ENCODE measurements at regions not wholly inside any gene's neighbourhood (a gene's known extent, or its start where the extent isn't known, plus 50 kb on each side); places are given as distances from the start of the nearest gene placed in this dataset.
A peak's percentile ranks its signal among the peaks of the same experiment; 100 is the strongest.

GRCh38 chr2:221243771-221244170 lies 328.3 kb downstream of the EPHA4 start:
- no peak overlapping the region for H2BK120ac ChIP-seq (ENCODE audit: low read depth, low read length)
- H2BK12ac ChIP-seq (ENCODE audit: low read length in 2 of 2): no peak overlapping the region
- H3K4me3 ChIP-seq (ENCODE audit: insufficient read depth in 1 of 2, low read depth in 1 of 2, low read length in 2 of 2): no peak overlapping the region
- no peaks in the 10 kb centered on the region for H3K9me3 ChIP-seq (ENCODE audit: control insufficient read depth, low read length)
- H3K14ac ChIP-seq (ENCODE audit: low read length in 2 of 2): no peak overlapping the region
- no peak overlapping the region for H3K4me2 ChIP-seq (ENCODE audit: low read length, poor library complexity, severe bottlenecking)
- no peak overlapping the region for H4K91ac ChIP-seq (ENCODE audit: low read length)
- no peak overlapping the region for H3K18ac ChIP-seq (ENCODE audit: low read depth in 1 of 2, low read length in 2 of 2)
- no peaks in the 10 kb centered on the region for H3K36me3 ChIP-seq (ENCODE audit: control insufficient read depth in 1 of 2, insufficient read depth in 2 of 2, low read depth in 1 of 2, low read length in 2 of 2)
- H3K27me3 ChIP-seq (ENCODE audit: control insufficient read depth in 1 of 2, insufficient read depth in 1 of 2, low read length in 2 of 2): no peaks in the 10 kb centered on the region
- no peak overlapping the region for H3K27ac ChIP-seq (ENCODE audit: low read length, poor library complexity, severe bottlenecking)
- 100% methylated on average over 1 of the region's 2 CpGs for WGBS
- H3K79me1 ChIP-seq (replicated peaks; ENCODE audit: low read length, poor library complexity, severe bottlenecking): no peaks in the 10 kb centered on the region
- no peak overlapping the region for H3K4ac ChIP-seq (ENCODE audit: low read depth in 1 of 2, low read length in 2 of 2)
- no peak overlapping the region for H3K23ac ChIP-seq (ENCODE audit: low read length in 2 of 2)
- no peak overlapping the region for H2AK5ac ChIP-seq (ENCODE audit: low read length, severe bottlenecking)
- DNase-seq: no peak
- H2AFZ ChIP-seq (ENCODE audit: low read depth, low read length): no peak overlapping the region
- H4K8ac ChIP-seq (ENCODE audit: low read length): no peak overlapping the region
- no peak overlapping the region for H2BK5ac ChIP-seq (ENCODE audit: low read depth, low read length, poor library complexity, severe bottlenecking)
- no peaks in the 10 kb centered on the region for H3K4me1 ChIP-seq (ENCODE audit: control insufficient read depth, insufficient read depth, low read depth, low read length)
- no peak overlapping the region for H3K9ac ChIP-seq (ENCODE audit: low read length)
- no peak overlapping the region for H2BK15ac ChIP-seq (ENCODE audit: low read depth, poor library complexity, severe bottlenecking)

- H3K4me3 ChIP-seq (ENCODE audit: insufficient read depth in 1 of 2, low read depth in 1 of 2, low read length in 2 of 2): no peak overlapping the region
- H2BK15ac ChIP-seq (ENCODE audit: low read depth, poor library complexity, severe bottlenecking): no peak overlapping the region
- H3K9ac ChIP-seq (ENCODE audit: low read length): no peak overlapping the region
- WGBS: no CpG with 5 or more reads among the region's 3 CpGs
- DNase-seq: no peak
- H3K4me2 ChIP-seq (ENCODE audit: low read length, poor library complexity, severe bottlenecking): no peak overlapping the region
- no peak overlapping the region for H2BK5ac ChIP-seq (ENCODE audit: low read depth, low read length, poor library complexity, severe bottlenecking)
- no peak overlapping the region for H2BK120ac ChIP-seq (ENCODE audit: low read depth, low read length)
- no peaks in the 10 kb centered on the region for H3K9me3 ChIP-seq (ENCODE audit: control insufficient read depth, low read length)
- H3K14ac ChIP-seq (ENCODE audit: low read length in 2 of 2): no peak overlapping the region
- no peak overlapping the region for H4K8ac ChIP-seq (ENCODE audit: low read length)
- H4K91ac ChIP-seq (ENCODE audit: low read length): no peak overlapping the region
- H3K79me1 ChIP-seq (replicated peaks; ENCODE audit: low read length, poor library complexity, severe bottlenecking): no peaks in the 10 kb centered on the region
- no peak overlapping the region for H3K23ac ChIP-seq (ENCODE audit: low read length in 2 of 2)
- H2BK12ac ChIP-seq (ENCODE audit: low read length in 2 of 2): no peak overlapping the region
- no peak overlapping the region for H3K27ac ChIP-seq (ENCODE audit: low read length, poor library complexity, severe bottlenecking)
- no peaks in the 10 kb centered on the region for H3K27me3 ChIP-seq (ENCODE audit: control insufficient read depth in 1 of 2, insufficient read depth in 1 of 2, low read length in 2 of 2)
- H3K36me3 ChIP-seq (ENCODE audit: control insufficient read depth in 1 of 2, insufficient read depth in 2 of 2, low read depth in 1 of 2, low read length in 2 of 2): no peaks in the 10 kb centered on the region
- H3K4ac ChIP-seq (ENCODE audit: low read depth in 1 of 2, low read length in 2 of 2): no peak overlapping the region
- H3K4me1 ChIP-seq (ENCODE audit: control insufficient read depth, insufficient read depth, low read depth, low read length): no peaks in the 10 kb centered on the region
- no peak overlapping the region for H2AFZ ChIP-seq (ENCODE audit: low read depth, low read length)
- no peak overlapping the region for H2AK5ac ChIP-seq (ENCODE audit: low read length, severe bottlenecking)
- no peak overlapping the region for H3K18ac ChIP-seq (ENCODE audit: low read depth in 1 of 2, low read length in 2 of 2)
Measured at GRCh38 chr2:221245045-221245444, 327.1 kb downstream of the EPHA4 start.

DNA sequence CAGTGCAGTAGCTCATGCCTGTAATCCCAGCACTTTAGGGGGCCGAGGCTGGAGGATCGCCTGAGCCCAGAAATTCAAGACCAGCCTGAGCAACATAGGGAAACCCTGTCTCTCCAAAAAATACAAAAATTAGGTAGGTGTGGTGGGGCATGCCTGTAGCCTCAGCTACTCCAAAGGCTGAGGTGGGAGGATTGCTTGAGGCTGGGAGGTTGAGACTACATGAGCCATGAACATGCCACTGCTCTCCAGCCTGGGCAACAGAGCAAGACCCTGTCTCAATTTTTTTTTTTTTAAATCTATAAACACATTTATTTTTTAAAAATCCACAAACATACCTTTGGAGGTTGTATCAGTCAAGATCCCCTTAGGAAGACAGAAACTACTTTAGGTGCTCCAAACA lies 326.3 kb downstream of the EPHA4 start:
- no peak overlapping the region for H3K4me2 ChIP-seq (ENCODE audit: low read length, poor library complexity, severe bottlenecking)
- H3K4me3 ChIP-seq (ENCODE audit: insufficient read depth in 1 of 2, low read depth in 1 of 2, low read length in 2 of 2): no peak overlapping the region
- no peak overlapping the region for H2AFZ ChIP-seq (ENCODE audit: low read depth, low read length)
- H2BK15ac ChIP-seq (ENCODE audit: low read depth, poor library complexity, severe bottlenecking): no peak overlapping the region
- H2AK5ac ChIP-seq (ENCODE audit: low read length, severe bottlenecking): no peak overlapping the region
- no peaks in the 10 kb centered on the region for H3K4me1 ChIP-seq (ENCODE audit: control insufficient read depth, insufficient read depth, low read depth, low read length)
- H2BK120ac ChIP-seq (ENCODE audit: low read depth, low read length): no peak overlapping the region
- H4K8ac ChIP-seq (ENCODE audit: low read length): no peak overlapping the region
- no peak overlapping the region for H3K4ac ChIP-seq (ENCODE audit: low read depth in 1 of 2, low read length in 2 of 2)
- H3K18ac ChIP-seq (ENCODE audit: low read depth in 1 of 2, low read length in 2 of 2): no peak overlapping the region
- H3K9ac ChIP-seq (ENCODE audit: low read length): no peak overlapping the region
- 95% methylated on average over 2 of the region's 2 CpGs for WGBS
- H3K79me1 ChIP-seq (replicated peaks; ENCODE audit: low read length, poor library complexity, severe bottlenecking): no peaks in the 10 kb centered on the region
- H2BK5ac ChIP-seq (ENCODE audit: low read depth, low read length, poor library complexity, severe bottlenecking): no peak overlapping the region
- DNase-seq: no peak
- no peaks in the 10 kb centered on the region for H3K27me3 ChIP-seq (ENCODE audit: control insufficient read depth in 1 of 2, insufficient read depth in 1 of 2, low read length in 2 of 2)
- H3K23ac ChIP-seq (ENCODE audit: low read length in 2 of 2): no peak overlapping the region
- no peaks in the 10 kb centered on the region for H3K9me3 ChIP-seq (ENCODE audit: control insufficient read depth, low read length)
- no peak overlapping the region for H3K27ac ChIP-seq (ENCODE audit: low read length, poor library complexity, severe bottlenecking)
- no peaks in the 10 kb centered on the region for H3K36me3 ChIP-seq (ENCODE audit: control insufficient read depth in 1 of 2, insufficient read depth in 2 of 2, low read depth in 1 of 2, low read length in 2 of 2)
- no peak overlapping the region for H2BK12ac ChIP-seq (ENCODE audit: low read length in 2 of 2)
- H4K91ac ChIP-seq (ENCODE audit: low read length): no peak overlapping the region
- H3K14ac ChIP-seq (ENCODE audit: low read length in 2 of 2): no peak overlapping the region

- Histone ChIP-seq H3K4me1 (ENCODE audit: control insufficient read depth, insufficient read depth, low read depth, low read length) (no peaks in the 10 kb centered on the region), H4K91ac (ENCODE audit: low read length) (no peak overlapping the region), H3K4ac (ENCODE audit: low read depth in 1 of 2, low read length in 2 of 2) (no peak overlapping the region), H3K14ac (ENCODE audit: low read length in 2 of 2) (no peak overlapping the region), H2AFZ (ENCODE audit: low read depth, low read length) (no peak overlapping the region), H3K27me3 (ENCODE audit: control insufficient read depth in 1 of 2, insufficient read depth in 1 of 2, low read length in 2 of 2) (no peaks in the 10 kb centered on the region), H3K9ac (ENCODE audit: low read length) (no peak overlapping the region), H3K9me3 (ENCODE audit: control insufficient read depth, low read length) (peaks cover 13% of the 10 kb centered on the region), H2BK120ac (ENCODE audit: low read depth, low read length) (no peak overlapping the region), H4K8ac (ENCODE audit: low read length) (peak overlapping the region; percentile 12), H3K18ac (ENCODE audit: low read depth in 1 of 2, low read length in 2 of 2) (no peak overlapping the region), H2BK15ac (ENCODE audit: low read depth, poor library complexity, severe bottlenecking) (no peak overlapping the region), H2AK5ac (ENCODE audit: low read length, severe bottlenecking) (no peak overlapping the region), H3K23ac (ENCODE audit: low read length in 2 of 2) (no peak overlapping the region), H2BK5ac (ENCODE audit: low read depth, low read length, poor library complexity, severe bottlenecking) (no peak overlapping the region), H3K4me3 (ENCODE audit: insufficient read depth in 1 of 2, low read depth in 1 of 2, low read length in 2 of 2) (no peak overlapping the region), H3K4me2 (ENCODE audit: low read length, poor library complexity, severe bottlenecking) (no peak overlapping the region), H2BK12ac (ENCODE audit: low read length in 2 of 2) (no peak overlapping the region), H3K79me1 (replicated peaks; ENCODE audit: low read length, poor library complexity, severe bottlenecking) (no peaks in the 10 kb centered on the region), H3K27ac (ENCODE audit: low read length, poor library complexity, severe bottlenecking) (no peak overlapping the region), H3K36me3 (ENCODE audit: control insufficient read depth in 1 of 2, insufficient read depth in 2 of 2, low read depth in 1 of 2, low read length in 2 of 2) (no peaks in the 10 kb centered on the region)
- DNase-seq: no peak
- 49% methylated on average over 2 of the region's 4 CpGs for WGBS
Measured at GRCh38 chr2:221254299-221254698, 317.8 kb downstream of the EPHA4 start.

Measured in mesenchymal stem cell (in vitro differentiated cells and primary cell).